ENCODE measurements at regions not wholly inside any gene's neighbourhood (a gene's known extent, or its start where the extent isn't known, plus 50 kb on each side); places are given as distances from the start of the nearest gene placed in this dataset.
"Not testable (repeated sequence)": the region's sequence is repeated elsewhere in the genome, so short reads cannot be mapped to it uniquely, and the experiment has no call there.

GRCh38 chr4:36590343-36590742, 308.9 kb downstream of the DTHD1 start:
- DNase-seq (ENCODE audit: low read depth in 2 of 2), result no peak

GRCh38 chr4:36601864-36602495, 320.6 kb downstream of the DTHD1 start:
- DNase-seq (ENCODE audit: low read depth in 2 of 2), result no peak

GRCh38 chr4:36609661-36610060, 328.2 kb downstream of the DTHD1 start:
- no peak for DNase-seq (ENCODE audit: low read depth in 2 of 2)

GRCh38 chr4:36610628-36611027, 329.2 kb downstream of the DTHD1 start:
- DNase-seq (ENCODE audit: low read depth in 2 of 2), result no peak

GRCh38 chr4:36613142-36613541, 331.7 kb downstream of the DTHD1 start:
- not testable (repeated sequence) for DNase-seq (ENCODE audit: low read depth in 2 of 2)

GRCh38 chr4:36614011-36614410, 332.6 kb downstream of the DTHD1 start:
- DNase-seq (ENCODE audit: low read depth in 2 of 2), result no peak

- DNase-seq (ENCODE audit: low read depth in 2 of 2), result no peak
Measured at GRCh38 chr4:36618102-36618501, 336.7 kb downstream of the DTHD1 start.

- DNase-seq (ENCODE audit: low read depth in 2 of 2), result no peak
Measured at GRCh38 chr4:36624030-36624429, 342.6 kb downstream of the DTHD1 start.

- no peak for DNase-seq (ENCODE audit: low read depth in 2 of 2)
Measured at GRCh38 chr4:36638273-36638811, 356.9 kb downstream of the DTHD1 start.

GRCh38 chr4:36640876-36641275, 359.5 kb downstream of the DTHD1 start:
- no peak for DNase-seq (ENCODE audit: low read depth in 2 of 2)

- no peak for DNase-seq (ENCODE audit: low read depth in 2 of 2)
Measured at GRCh38 chr4:36651253-36651652, 369.8 kb downstream of the DTHD1 start.

GRCh38 chr4:36652857-36653256, 371.4 kb downstream of the DTHD1 start:
- no peak for DNase-seq (ENCODE audit: low read depth in 2 of 2)

- DNase-seq (ENCODE audit: low read depth in 2 of 2), result no peak
Measured at GRCh38 chr4:36665985-36666527, 384.6 kb downstream of the DTHD1 start.

- no peak for DNase-seq (ENCODE audit: low read depth in 2 of 2)
Measured at GRCh38 chr4:36675436-36675835, 394.0 kb downstream of the DTHD1 start.

GRCh38 chr4:36676139-36677050, 395.0 kb downstream of the DTHD1 start:
- DNase-seq (ENCODE audit: low read depth in 2 of 2), result no peak

GRCh38 chr4:36677112-36677511, 395.7 kb downstream of the DTHD1 start:
- no peak for DNase-seq (ENCODE audit: low read depth in 2 of 2)

- no peak for DNase-seq (ENCODE audit: low read depth in 2 of 2)
Measured at GRCh38 chr4:36677874-36678273, 396.5 kb downstream of the DTHD1 start.

- no peak for DNase-seq (ENCODE audit: low read depth in 2 of 2)
Measured at GRCh38 chr4:36687681-36688080, 406.3 kb downstream of the DTHD1 start.

- DNase-seq (ENCODE audit: low read depth in 2 of 2), result no peak
Measured at GRCh38 chr4:36692586-36692985, 411.2 kb downstream of the DTHD1 start.

- DNase-seq (ENCODE audit: low read depth in 2 of 2), result no peak
Measured at GRCh38 chr4:36702245-36702644, 420.8 kb downstream of the DTHD1 start.

- DNase-seq (ENCODE audit: low read depth in 2 of 2), result no peak
Measured at GRCh38 chr4:36704289-36704688, 422.9 kb downstream of the DTHD1 start.

- no peak for DNase-seq (ENCODE audit: low read depth in 2 of 2)
Measured at GRCh38 chr4:36709991-36710390, 428.6 kb downstream of the DTHD1 start.

All from dermis microvascular lymphatic vessel endothelial cell (primary cell).